Tibial nerve (tissue), 4 donors: ENCODE measurements at regions not wholly inside any gene's neighbourhood (a gene's known extent, or its start where the extent isn't known, plus 50 kb on each side); places are given as distances from the start of the nearest gene placed in this dataset.
"Not testable (repeated sequence)": the region's sequence is repeated elsewhere in the genome, so short reads cannot be mapped to it uniquely, and the experiment has no call there.

Experiments used
- DNase-seq, 2 donors: peaks; one replicate each; pipeline ENCODE4 v3.0.0-alpha.2; 2019; ENCODE audit warnings: low spot score in 2 of 2
- H3K27ac ChIP-seq, 4 donors: fragments of 200-600 bp; sonication (generic) in 3 of 4; one replicate each; pipeline ENCODE4 v1.5.1; 2017 to 2019; ENCODE audit warnings: mild to moderate bottlenecking in 1 of 4
- H3K27me3 ChIP-seq, 2 donors: fragments of 200-600 bp; sonication (generic) in 1 of 2; one replicate each; pipeline versions ENCODE4 v1.5.1 to v1.6.0; 2017 to 2019
- H3K36me3 ChIP-seq, 3 donors: fragments of 200-600 bp; sonication (generic); one replicate each; pipeline ENCODE4 v1.5.1; 2018 to 2019
- H3K4me1 ChIP-seq, 4 donors: fragments of 200-600 bp; sonication (generic) in 3 of 4; one replicate each; pipeline ENCODE4 v1.5.1; 2017 to 2019
- H3K4me3 ChIP-seq, 4 donors: fragments of 200-600 bp; sonication (generic) in 3 of 4; one replicate each; pipeline ENCODE4 v1.5.1; 2017 to 2019; ENCODE audit warnings: mild to moderate bottlenecking in 1 of 4, moderate library complexity in 1 of 4
- H3K9me3 ChIP-seq, 4 donors: fragments of 200-600 bp; sonication (generic) in 3 of 4; one replicate each; pipeline ENCODE4 v1.5.1; 2017 to 2019
- CTCF ChIP-seq, 5 experiments: fragments of 200-600 bp in 3 of 5; fragments of 450-650 bp in 2 of 5; sonication (generic) in 3 of 5; IDR thresholded peaks; one replicate each; pipeline ENCODE4 v1.5.1; 2016 to 2019; ENCODE audit warnings: antibody characterized with exemption in 5 of 5, mild to moderate bottlenecking in 3 of 5, moderate library complexity in 2 of 5
- EP300 ChIP-seq, 2 donors: sonication (generic); formaldehyde crosslinking; IDR thresholded peaks; one replicate each; pipeline ENCODE4 v1.6.1; 2017; ENCODE audit warnings: antibody characterized with exemption in 2 of 2, mild to moderate bottlenecking in 1 of 2
- POLR2A ChIP-seq, 2 donors: fragments of 450-650 bp; IDR thresholded peaks; one replicate each; pipeline ENCODE4 v1.6.1; 2017; ENCODE audit warnings: antibody characterized with exemption in 2 of 2, mild to moderate bottlenecking in 2 of 2, moderate library complexity in 2 of 2
- WGBS, 2 donors: methylation state at CpG; one replicate each; pipeline ENCODE4 v1.1.5; 2018; 5-methylcytosine and 5-hydroxymethylcytosine counted together

- Histone ChIP-seq H3K4me3 (no peak overlapping the region), H3K9me3 (peaks cover 0 to 17% (median 0%) of the 10 kb centered on the region in 4 donors), H3K27me3 (peaks cover 0 to 3% of the 10 kb centered on the region in 2 donors), H3K4me1 (no peaks in the 10 kb centered on the region), H3K27ac (no peak overlapping the region), H3K36me3 (no peaks in the 10 kb centered on the region)
- 40 to 43% methylated on average over 8 of the region's 8 CpGs for WGBS, 2 donors
- no peak for TF ChIP-seq POLR2A (IDR thresholded peaks at IDR 0.05)
- TF ChIP-seq CTCF (IDR thresholded peaks at IDR 0.05), result no peak
- DNase-seq, result no peak
Measured at GRCh38 chrX:506341-506740, 119.6 kb upstream of the PPP2R3B start.

GRCh38 chrX:508163-508562 lies 121.5 kb upstream of the PPP2R3B start:
- 86 to 91% methylated on average over 8 of the region's 8 CpGs for WGBS, 2 donors
- Histone ChIP-seq H3K4me3 (no peak overlapping the region), H3K36me3 (no peaks in the 10 kb centered on the region), H3K4me1 (no peaks in the 10 kb centered on the region), H3K27me3 (no peaks in the 10 kb centered on the region), H3K27ac (no peak overlapping the region), H3K9me3 (peaks cover 0 to 17% (median 0%) of the 10 kb centered on the region in 4 donors)
- no peak for DNase-seq
- TF ChIP-seq EP300 (IDR thresholded peaks at IDR 0.05) (no peak), POLR2A (IDR thresholded peaks at IDR 0.05) (no peak), CTCF (IDR thresholded peaks at IDR 0.05) (no peak)

- WGBS, 2 donors, result 88 to 90% methylated on average over 5 of the region's 5 CpGs
- not testable (repeated sequence) for H3K36me3 ChIP-seq, H3K27me3 ChIP-seq, H3K4me1 ChIP-seq, DNase-seq, H3K4me3 ChIP-seq, H3K27ac ChIP-seq
- H3K9me3 ChIP-seq, result peaks cover 0 to 17% (median 0%) of the 10 kb centered on the region in 4 donors
Measured at GRCh38 chrX:508821-509220, 121.8 kb upstream of the SHOX start.

- H3K4me3 ChIP-seq, DNase-seq: not testable (repeated sequence)
- WGBS, 2 donors, result 95% methylated on average over 4 of the region's 4 CpGs
Measured at GRCh38 chrX:511089-511488, 119.5 kb upstream of the SHOX start.

DNA sequence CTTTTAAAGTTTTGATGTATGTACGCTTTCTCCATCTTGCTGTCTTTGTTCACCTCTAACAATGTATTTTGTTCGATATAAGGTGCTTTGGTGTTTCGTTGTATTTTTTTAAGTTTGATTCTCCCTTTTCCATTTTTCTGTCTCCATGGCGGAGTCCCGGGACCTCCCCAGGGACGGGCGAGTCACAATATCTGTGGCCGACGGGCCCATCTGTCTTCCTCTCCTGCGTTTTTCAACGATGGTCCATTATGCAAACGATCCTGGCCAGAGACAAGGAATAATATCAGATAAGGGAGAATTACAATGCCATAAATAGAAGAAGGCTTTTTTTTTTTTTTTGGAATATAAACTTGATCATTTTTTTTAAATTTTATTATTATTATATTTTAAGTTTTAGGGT lies 112.3 kb upstream of the SHOX start:
- no peak for DNase-seq
- H3K27ac ChIP-seq, result no peak overlapping the region
- H3K4me1 ChIP-seq, result no peaks in the 10 kb centered on the region
- H3K27me3 ChIP-seq, result no peaks in the 10 kb centered on the region
- WGBS, 2 donors, result 80 to 83% methylated on average over 12 of the region's 12 CpGs
- H3K9me3 ChIP-seq, result peaks cover 0 to 4% (median 0%) of the 10 kb centered on the region in 4 donors
- no peak overlapping the region for H3K4me3 ChIP-seq
- no peak for TF ChIP-seq POLR2A (IDR thresholded peaks at IDR 0.05)
- no peak for TF ChIP-seq CTCF (IDR thresholded peaks at IDR 0.05)
- no peaks in the 10 kb centered on the region for H3K36me3 ChIP-seq

More at GRCh38 chrX:511089-511488, 119.5 kb upstream of the SHOX start:
- H3K4me1 ChIP-seq, H3K27ac ChIP-seq, H3K36me3 ChIP-seq, H3K27me3 ChIP-seq: not testable (repeated sequence)
- peaks cover 0 to 17% (median 0%) of the 10 kb centered on the region in 4 donors for H3K9me3 ChIP-seq

DNA sequence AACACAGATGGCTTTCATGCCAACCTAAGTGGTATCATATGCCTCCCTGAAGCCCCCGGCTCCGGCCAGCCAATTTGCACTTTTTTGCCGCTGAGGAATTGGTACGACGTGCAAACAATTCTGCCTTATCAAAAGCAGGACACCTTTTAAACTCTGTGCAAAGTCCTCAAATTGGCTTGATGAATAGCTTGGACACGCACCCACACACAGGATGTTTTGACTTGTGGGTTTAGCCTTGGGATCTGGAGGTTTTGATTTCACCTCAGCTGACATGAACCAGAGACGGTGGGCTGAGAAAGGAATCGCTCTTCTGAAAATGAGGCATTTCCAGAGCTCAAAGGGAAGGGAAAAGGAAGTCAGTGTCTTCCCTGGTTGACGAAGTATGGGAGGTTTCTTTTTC lies 110.8 kb upstream of the SHOX start:
- WGBS, 2 donors, result 13 to 16% methylated on average over 9 of the region's 9 CpGs
- no peak for TF ChIP-seq POLR2A (IDR thresholded peaks at IDR 0.05)
- TF ChIP-seq CTCF (IDR thresholded peaks at IDR 0.05), result no peak
- TF ChIP-seq EP300 (IDR thresholded peaks at IDR 0.05), result no peak
- Histone ChIP-seq H3K36me3 (no peaks in the 10 kb centered on the region), H3K4me3 (no peak overlapping the region), H3K27ac (no peak overlapping the region), H3K27me3 (no peaks in the 10 kb centered on the region), H3K9me3 (peaks cover 0 to 8% (median 0%) of the 10 kb centered on the region in 4 donors), H3K4me1 (no peaks in the 10 kb centered on the region)
- DNase-seq, result no peak
